Endothelial cell of umbilical vein (primary cell): ENCODE measurements at regions not wholly inside any gene's neighbourhood (a gene's known extent, or its start where the extent isn't known, plus 50 kb on each side); places are given as distances from the start of the nearest gene placed in this dataset.

Source experiments
- CTCF ChIP-seq, 2 donors: IDR thresholded peaks; 1 replicate in 1 of 2; 2 replicates in 1 of 2; pipeline ENCODE4 v1.5.1; 2011; ENCODE audit warnings: low read length in 2 of 2, mild to moderate bottlenecking in 2 of 2, moderate library complexity in 2 of 2, control low read depth in 1 of 2, inconsistent platforms in 1 of 2, low read depth in 1 of 2; ENCODE audit not compliant: insufficient read depth in 1 of 2; ENCODE audit errors: extremely low read depth in 1 of 2
- EZH2 ChIP-seq: IDR thresholded peaks from 2 replicates; pipeline ENCODE4 v1.6.1; 2012; ENCODE audit warnings: borderline replicate concordance, low read depth, mild to moderate bottlenecking, moderate library complexity, low read length, inconsistent platforms; ENCODE audit not compliant: severe bottlenecking
- POLR2A ChIP-seq: IDR thresholded peaks from 2 replicates; pipeline ENCODE4 v1.6.1; 2012; ENCODE audit warnings: low read depth, mild to moderate bottlenecking, control low read depth, low read length
- POLR2AphosphoS5 ChIP-seq: IDR thresholded peaks from 2 replicates; pipeline ENCODE4 v1.6.1; 2012; ENCODE audit warnings: low read depth, mild to moderate bottlenecking, control low read depth, low read length, moderate library complexity; ENCODE audit not compliant: insufficient read depth

GRCh38 chr1:168414914-168415313 lies 128.9 kb downstream of the XCL2 start:
- no peak for TF ChIP-seq POLR2AphosphoS5
- TF ChIP-seq EZH2: no peak
- TF ChIP-seq CTCF (IDR thresholded peaks at IDR 0.05; ENCODE audit: extremely low read depth in 1 of 2, insufficient read depth in 1 of 2, low read depth in 1 of 2, low read length in 2 of 2): no peak
- TF ChIP-seq POLR2A: no peak
